ENCODE measurements at regions not wholly inside any gene's neighbourhood (a gene's known extent, or its start where the extent isn't known, plus 50 kb on each side); places are given as distances from the start of the nearest gene placed in this dataset.
"Not testable (repeated sequence)": the region's sequence is repeated elsewhere in the genome, so short reads cannot be mapped to it uniquely, and the experiment has no call there.

- H3K4me1 Mint-ChIP-seq (ENCODE audit: low read depth): peaks cover 4% of the 10 kb centered on the region
- TF ChIP-seq, protein P1, sequence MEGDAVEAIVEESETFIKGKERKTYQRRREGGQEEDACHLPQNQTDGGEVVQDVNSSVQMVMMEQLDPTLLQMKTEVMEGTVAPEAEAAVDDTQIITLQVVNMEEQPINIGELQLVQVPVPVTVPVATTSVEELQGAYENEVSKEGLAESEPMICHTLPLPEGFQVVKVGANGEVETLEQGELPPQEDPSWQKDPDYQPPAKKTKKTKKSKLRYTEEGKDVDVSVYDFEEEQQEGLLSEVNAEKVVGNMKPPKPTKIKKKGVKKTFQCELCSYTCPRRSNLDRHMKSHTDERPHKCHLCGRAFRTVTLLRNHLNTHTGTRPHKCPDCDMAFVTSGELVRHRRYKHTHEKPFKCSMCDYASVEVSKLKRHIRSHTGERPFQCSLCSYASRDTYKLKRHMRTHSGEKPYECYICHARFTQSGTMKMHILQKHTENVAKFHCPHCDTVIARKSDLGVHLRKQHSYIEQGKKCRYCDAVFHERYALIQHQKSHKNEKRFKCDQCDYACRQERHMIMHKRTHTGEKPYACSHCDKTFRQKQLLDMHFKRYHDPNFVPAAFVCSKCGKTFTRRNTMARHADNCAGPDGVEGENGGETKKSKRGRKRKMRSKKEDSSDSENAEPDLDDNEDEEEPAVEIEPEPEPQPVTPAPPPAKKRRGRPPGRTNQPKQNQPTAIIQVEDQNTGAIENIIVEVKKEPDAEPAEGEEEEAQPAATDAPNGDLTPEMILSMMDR (IDR thresholded peaks at IDR 0.05): no peak
Measured at GRCh38 chr20:53664121-53664520, 70.5 kb upstream of the ZNF217 start.

DNA sequence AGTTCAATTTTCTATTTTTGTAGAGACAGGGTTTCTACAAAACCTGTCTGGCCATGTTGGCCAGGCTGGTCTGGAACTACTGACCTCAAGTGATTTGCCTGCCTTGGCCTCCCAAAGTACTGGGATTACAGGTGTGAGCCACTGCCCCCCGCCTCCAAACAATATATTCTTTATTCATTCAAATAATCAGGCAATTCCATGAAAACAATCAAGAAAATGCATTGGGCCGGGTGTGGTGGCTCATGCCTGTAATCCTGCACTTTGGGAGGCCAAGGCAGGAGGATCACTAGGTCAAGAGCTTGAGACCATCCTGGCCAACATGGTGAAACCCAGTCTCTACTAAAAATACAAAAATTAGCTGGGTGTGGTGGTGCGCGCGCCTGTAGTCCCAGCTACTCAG lies 69.9 kb upstream of the ZNF217 start:
- not testable (repeated sequence) for H3K27me3 Mint-ChIP-seq (ENCODE audit: low read depth); DNase-seq (ENCODE audit: low spot score); H3K4me1 Mint-ChIP-seq (ENCODE audit: low read depth); H3K9me3 Mint-ChIP-seq (ENCODE audit: low read depth); H3K27ac Mint-ChIP-seq (ENCODE audit: unreplicated experiment); H3K36me3 Mint-ChIP-seq (ENCODE audit: low read depth); H3K4me3 Mint-ChIP-seq (ENCODE audit: unreplicated experiment)

More at GRCh38 chr20:53664121-53664520, 70.5 kb upstream of the ZNF217 start:
- Mint-ChIP-seq H3K36me3 (ENCODE audit: low read depth) (no peaks in the 10 kb centered on the region), H3K27ac (ENCODE audit: unreplicated experiment) (no peak overlapping the region), H3K27me3 (ENCODE audit: low read depth) (no peaks in the 10 kb centered on the region), H3K9me3 (ENCODE audit: low read depth) (no peaks in the 10 kb centered on the region), H3K4me3 (ENCODE audit: unreplicated experiment) (no peak overlapping the region)
- no peak for DNase-seq (ENCODE audit: low spot score)

DNA sequence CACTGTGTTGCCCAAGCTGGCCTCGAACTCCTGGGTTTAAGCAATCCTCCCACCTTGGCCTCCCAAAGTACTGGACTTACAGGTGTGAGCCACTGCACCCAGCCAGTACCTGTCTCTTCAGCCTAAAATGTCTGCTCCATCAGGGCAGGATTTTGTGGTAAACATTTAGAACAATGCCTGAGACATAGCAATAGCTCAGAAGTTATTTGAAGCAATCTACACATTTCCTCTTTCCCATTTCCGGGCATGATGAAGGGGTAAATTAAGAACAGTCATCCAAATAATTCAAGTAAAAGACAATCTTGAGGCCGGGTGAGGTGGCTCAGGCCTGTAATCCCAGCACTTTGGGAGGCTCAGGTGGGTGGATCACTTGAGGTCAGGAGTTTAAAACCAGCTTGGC lies 69.0 kb upstream of the ZNF217 start:
- DNase-seq (ENCODE audit: low spot score): no peak
- Mint-ChIP-seq H3K27me3 (ENCODE audit: low read depth) (no peaks in the 10 kb centered on the region), H3K36me3 (ENCODE audit: low read depth) (no peaks in the 10 kb centered on the region), H3K4me1 (ENCODE audit: low read depth) (peaks cover 4% of the 10 kb centered on the region), H3K4me3 (ENCODE audit: unreplicated experiment) (no peak overlapping the region), H3K27ac (ENCODE audit: unreplicated experiment) (no peak overlapping the region), H3K9me3 (ENCODE audit: low read depth) (no peaks in the 10 kb centered on the region)
- TF ChIP-seq, protein P1 (IDR thresholded peaks at IDR 0.05): no peak

DNA sequence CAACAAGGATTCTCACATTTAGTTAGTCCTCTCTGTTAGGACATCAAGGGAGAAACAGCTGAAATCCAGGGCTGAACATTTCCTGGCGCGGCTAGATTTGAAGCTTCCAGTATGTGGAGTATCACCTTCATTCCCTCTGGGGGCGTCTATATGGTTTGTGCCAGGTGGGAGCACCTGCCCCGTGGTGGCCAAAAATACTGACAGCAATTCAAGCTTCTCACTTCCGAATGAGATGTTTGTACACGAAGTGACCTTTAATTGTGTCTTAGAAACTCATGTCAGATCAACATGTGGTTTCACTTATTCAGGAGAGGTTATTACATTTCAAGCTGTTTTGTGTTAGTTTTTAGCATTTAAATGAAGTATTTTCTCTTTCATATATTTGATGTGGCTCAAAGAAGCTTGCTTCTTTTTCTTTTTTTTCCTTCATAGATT lies 67.3 kb upstream of the ZNF217 start:
- no peaks in the 10 kb centered on the region for H3K9me3 Mint-ChIP-seq (ENCODE audit: low read depth)
- no peak overlapping the region for H3K27ac Mint-ChIP-seq (ENCODE audit: unreplicated experiment)
- H3K36me3 Mint-ChIP-seq (ENCODE audit: low read depth): no peaks in the 10 kb centered on the region
- TF ChIP-seq, protein P1 (IDR thresholded peaks at IDR 0.05): no peak
- no peak for DNase-seq (ENCODE audit: low spot score)
- H3K4me1 Mint-ChIP-seq (ENCODE audit: low read depth): peaks cover 18% of the 10 kb centered on the region
- no peaks in the 10 kb centered on the region for H3K27me3 Mint-ChIP-seq (ENCODE audit: low read depth)
- H3K4me3 Mint-ChIP-seq (ENCODE audit: unreplicated experiment): no peak overlapping the region

GRCh38 chr20:53660078-53660909 lies 66.7 kb upstream of the ZNF217 start:
- no peak overlapping the region for H3K27ac Mint-ChIP-seq (ENCODE audit: unreplicated experiment)

More at GRCh38 chr20:53660078-53660909, 66.7 kb upstream of the ZNF217 start:
- Mint-ChIP-seq H3K9me3 (ENCODE audit: low read depth) (no peaks in the 10 kb centered on the region), H3K4me3 (ENCODE audit: unreplicated experiment) (no peak overlapping the region), H3K27me3 (ENCODE audit: low read depth) (no peaks in the 10 kb centered on the region), H3K4me1 (ENCODE audit: low read depth) (peaks cover 19% of the 10 kb centered on the region), H3K36me3 (ENCODE audit: low read depth) (no peaks in the 10 kb centered on the region)
- no peak for DNase-seq (ENCODE audit: low spot score)
- TF ChIP-seq, protein P1 (IDR thresholded peaks at IDR 0.05): no peak
